Calu3 (cell line): ENCODE measurements at regions not wholly inside any gene's neighbourhood (a gene's known extent, or its start where the extent isn't known, plus 50 kb on each side); places are given as distances from the start of the nearest gene placed in this dataset.
"Not testable (repeated sequence)": the region's sequence is repeated elsewhere in the genome, so short reads cannot be mapped to it uniquely, and the experiment has no call there.

Experiments used
- BruUV-seq: library from RNA; stranded (reverse); fragments of 400-500 nt; replicated peaks from 2 replicates; lab custom pipeline; 2021; lab: Mats Ljungman, UMichigan
- CTCF ChIA-PET: fragments of 300-600 bp; sonication (Branson Sonifier 250); formaldehyde crosslinking; loops from one replicate; lab custom pipeline; 2022; ENCODE audit warnings: antibody characterized with exemption; lab: Charles Lee
- DNase-seq: peaks from one replicate; pipeline ENCODE4 v3.0.0; 2022
- H3K27ac Mint-ChIP-seq: one replicate; pipeline ENCODE4 v1.8.0; 2022; ENCODE audit warnings: mixed read lengths; ENCODE audit not compliant: unreplicated experiment
- H3K27me3 Mint-ChIP-seq: one replicate; pipeline ENCODE4 v1.8.0; 2022; ENCODE audit warnings: mixed read lengths; ENCODE audit not compliant: unreplicated experiment
- H3K36me3 Mint-ChIP-seq: one replicate; pipeline ENCODE4 v1.8.0; 2022; ENCODE audit warnings: mild to moderate bottlenecking, moderate library complexity, mixed read lengths; ENCODE audit not compliant: insufficient read depth, unreplicated experiment
- H3K4me1 Mint-ChIP-seq: one replicate; pipeline ENCODE4 v1.8.0; 2022; ENCODE audit warnings: mild to moderate bottlenecking, low read depth, mixed read lengths; ENCODE audit not compliant: unreplicated experiment
- H3K4me3 Mint-ChIP-seq: one replicate; pipeline ENCODE4 v1.8.0; 2022; ENCODE audit warnings: mild to moderate bottlenecking, low read depth, moderate library complexity, mixed read lengths; ENCODE audit not compliant: unreplicated experiment
- H3K9me3 Mint-ChIP-seq: one replicate; pipeline ENCODE4 v1.8.0; 2022; ENCODE audit warnings: low read depth, mixed read lengths; ENCODE audit not compliant: unreplicated experiment
- CTCF ChIP-seq: fragments of 200-600 bp; IDR thresholded peaks from one replicate; pipeline ENCODE4 v1.8.0; 2022; ENCODE audit warnings: antibody characterized with exemption; ENCODE audit not compliant: unreplicated experiment
- intact Hi-C: fragments of 100-400 bp; cut with micrococcal nuclease; formaldehyde crosslinking; loops from one replicate; pipeline ENCODE4 v1.10.0; 2022; ENCODE audit not compliant: unreplicated experiment

- CTCF ChIA-PET, result no interaction called here
- intact Hi-C loops, result no loop called here
- Mint-ChIP-seq H3K36me3 (no peaks in the 10 kb centered on the region), H3K4me3 (no peak overlapping the region), H3K27ac (no peak overlapping the region), H3K27me3 (peaks cover 90% of the 10 kb centered on the region), H3K4me1 (no peaks in the 10 kb centered on the region), H3K9me3 (no peaks in the 10 kb centered on the region)
- BruUV-seq, result no TSS peak
- TF ChIP-seq CTCF, result no peak
- no peak for DNase-seq
These were observed 84.0 kb downstream of the NSUN2 start for GRCh38 chr5:6548756-6549285.

GRCh38 chr5:6547926-6548519 is 84.8 kb downstream of the NSUN2 start:
- H3K4me1 Mint-ChIP-seq, BruUV-seq, H3K27ac Mint-ChIP-seq, H3K4me3 Mint-ChIP-seq, H3K36me3 Mint-ChIP-seq, H3K9me3 Mint-ChIP-seq, CTCF ChIA-PET, intact Hi-C loops, DNase-seq: not testable (repeated sequence)
- peaks cover 85% of the 10 kb centered on the region for H3K27me3 Mint-ChIP-seq

- CTCF ChIA-PET, result no interaction called here
- BruUV-seq, result no TSS peak
- DNase-seq, result no peak
- intact Hi-C loops, result no loop called here
- no peak for TF ChIP-seq CTCF
- no peak overlapping the region for H3K4me3 Mint-ChIP-seq
- peaks cover 80% of the 10 kb centered on the region for H3K27me3 Mint-ChIP-seq
- no peak overlapping the region for H3K27ac Mint-ChIP-seq
- no peaks in the 10 kb centered on the region for H3K36me3 Mint-ChIP-seq
- H3K4me1 Mint-ChIP-seq, result no peaks in the 10 kb centered on the region
- no peaks in the 10 kb centered on the region for H3K9me3 Mint-ChIP-seq
These were observed 85.3 kb downstream of the NSUN2 start for GRCh38 chr5:6547498-6547897.

GRCh38 chr5:6545770-6546690 is 86.8 kb downstream of the NSUN2 start:
- H3K4me3 Mint-ChIP-seq, result no peak overlapping the region
- CTCF ChIA-PET, result interaction anchor here (0.9 kb wide), 1 partner anchor 8 kb away, joined by 3 read pairs; no protein-coding TSS in a partner anchor
- no peaks in the 10 kb centered on the region for H3K4me1 Mint-ChIP-seq
- no peaks in the 10 kb centered on the region for H3K9me3 Mint-ChIP-seq
- intact Hi-C loops, result no loop called here
- H3K27me3 Mint-ChIP-seq, result peaks cover 83% of the 10 kb centered on the region
- BruUV-seq, result no TSS peak
- no peaks in the 10 kb centered on the region for H3K36me3 Mint-ChIP-seq
- no peak for TF ChIP-seq CTCF
- DNase-seq, result no peak
- H3K27ac Mint-ChIP-seq, result no peak overlapping the region
